PC-9 (cell line): ENCODE measurements at regions not wholly inside any gene's neighbourhood (a gene's known extent, or its start where the extent isn't known, plus 50 kb on each side); places are given as distances from the start of the nearest gene placed in this dataset.
A peak's percentile ranks its signal among the peaks of the same experiment; 100 is the strongest.
"Not testable (repeated sequence)": the region's sequence is repeated elsewhere in the genome, so short reads cannot be mapped to it uniquely, and the experiment has no call there.

Experiments used
- BruUV-seq: library from RNA; stranded (reverse); fragments of 400-500 nt; replicated peaks from 2 replicates; lab custom pipeline; 2021; lab: Mats Ljungman, UMichigan
- CTCF ChIA-PET: fragments of 300-600 bp; sonication (Branson Sonifier 250); formaldehyde crosslinking; loops from one replicate; lab custom pipeline; 2022; ENCODE audit warnings: antibody characterized with exemption; lab: Charles Lee
- POLR2A ChIA-PET: fragments of 300-600 bp; sonication (Branson Sonifier 250); formaldehyde crosslinking; loops from one replicate; lab custom pipeline; 2022; ENCODE audit warnings: antibody characterized with exemption; ENCODE audit not compliant: unreplicated experiment; lab: Charles Lee
- DNase-seq, 2 experiments: peaks; one replicate each; pipeline versions ENCODE4 v3.0.0 to v3.0.0-alpha.2; 2015 to 2022; ENCODE audit warnings: mixed read lengths in 1 of 2
- H2AFZ ChIP-seq: fragments of 200-600 bp; sonication (generic); 2 replicates; pipeline ENCODE4 v1.8.1; 2017; ENCODE audit warnings: antibody characterized with exemption
- H3F3A ChIP-seq: fragments of 200-600 bp; sonication (generic); 2 replicates; pipeline ENCODE4 v1.8.1; 2017; ENCODE audit warnings: antibody characterized with exemption, mild to moderate bottlenecking, low read depth; ENCODE audit not compliant: insufficient read depth
- H3K27ac ChIP-seq: fragments of 200-600 bp; sonication (generic); 2 replicates; pipeline ENCODE4 v1.6.1; 2016; ENCODE audit warnings: mixed run types
- H3K27me3 ChIP-seq: fragments of 200-600 bp; sonication (generic); 2 replicates; pipeline ENCODE4 v1.6.1; 2016; ENCODE audit warnings: low read depth, mixed run types; ENCODE audit not compliant: insufficient read depth
- H3K36me3 ChIP-seq: fragments of 200-600 bp; sonication (generic); 2 replicates; pipeline ENCODE4 v1.6.1; 2016; ENCODE audit warnings: low read depth, mixed run types
- H3K4me1 ChIP-seq: fragments of 200-600 bp; sonication (generic); replicated peaks from 2 replicates; pipeline ENCODE4 v1.6.1; 2016; ENCODE audit warnings: mixed run types; ENCODE audit not compliant: insufficient read depth
- H3K4me2 ChIP-seq: fragments of 200-600 bp; sonication (generic); 2 replicates; pipeline ENCODE4 v1.6.1; 2017; ENCODE audit warnings: mixed run types
- H3K4me3 ChIP-seq: fragments of 200-600 bp; sonication (generic); 2 replicates; pipeline ENCODE4 v1.6.1; 2016; ENCODE audit warnings: mixed run types
- H3K79me2 ChIP-seq: fragments of 200-600 bp; sonication (generic); 2 replicates; pipeline ENCODE4 v1.6.1; 2017; ENCODE audit warnings: low read depth, mixed run types
- H3K9me2 ChIP-seq: fragments of 200-600 bp; sonication (generic); 2 replicates; pipeline ENCODE4 v1.8.1; 2017; ENCODE audit warnings: mild to moderate bottlenecking; ENCODE audit not compliant: insufficient read depth
- H3K9me3 ChIP-seq: fragments of 200-600 bp; sonication (generic); 2 replicates; pipeline ENCODE4 v1.8.1; 2016; ENCODE audit warnings: low read depth; ENCODE audit not compliant: insufficient read depth
- H4K20me1 ChIP-seq: fragments of 200-600 bp; sonication (generic); 2 replicates; pipeline ENCODE4 v1.8.1; 2017; ENCODE audit not compliant: insufficient read depth
- EZH2 ChIP-seq: fragments of 200-600 bp; sonication (generic); IDR thresholded peaks from 2 replicates; pipeline ENCODE4 v1.8.0; 2017; ENCODE audit warnings: antibody characterized with exemption, low read depth
- intact Hi-C: fragments of 100-400 bp; cut with micrococcal nuclease; formaldehyde crosslinking; loops from one replicate; pipeline ENCODE4 v1.10.0; 2022; ENCODE audit not compliant: unreplicated experiment
- TF ChIP-seq, protein P1 (sequence below): fragments of 200-600 bp; sonication (generic); conservative IDR thresholded peaks from 2 replicates; pipeline ENCODE4 v1.6.1; 2017; ENCODE audit warnings: mixed run types, antibody characterized with exemption, mild to moderate bottlenecking, moderate library complexity

DNA sequence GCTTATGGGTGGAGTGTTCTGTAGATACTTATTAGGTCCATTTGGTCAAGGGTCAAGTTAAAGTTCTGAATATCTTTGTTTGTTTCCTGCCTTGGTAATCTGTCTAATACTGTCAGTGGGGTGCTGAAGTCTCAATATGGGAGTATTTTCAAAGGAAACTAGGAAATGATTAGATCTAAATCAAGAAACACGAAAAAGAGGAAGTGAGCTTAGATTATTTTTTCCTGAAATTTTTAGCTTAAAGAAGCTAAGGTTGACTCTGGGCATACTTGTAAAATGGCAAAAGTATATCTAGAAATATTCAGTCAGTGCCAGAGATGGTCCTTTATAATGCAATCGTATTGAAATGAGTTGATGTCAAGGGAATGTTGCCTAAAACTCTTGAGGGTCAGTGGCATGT lies 313.5 kb downstream of the ICE1 start:
- Histone ChIP-seq H3K27me3 (0 out of 2 replicates have a peak, but pooled peaks cover 4% of the 10 kb centered on the region), H3K27ac (no peak overlapping the region), H3K4me3 (no peak overlapping the region), H3F3A (no peaks in the 10 kb centered on the region), H3K4me1 (no peaks in the 10 kb centered on the region), H3K9me2 (no peaks in the 10 kb centered on the region), H3K79me2 (no peaks in the 10 kb centered on the region), H2AFZ (no peak overlapping the region), H4K20me1 (no peaks in the 10 kb centered on the region), H3K36me3 (no peaks in the 10 kb centered on the region), H3K9me3 (no peaks in the 10 kb centered on the region), H3K4me2 (no peak overlapping the region)
- no peak for DNase-seq
- ChIA-PET CTCF (no interaction called here), POLR2A (no interaction called here)
- no TSS peak for BruUV-seq
- intact Hi-C loops, result no loop called here
- no peak for TF ChIP-seq EZH2
- TF ChIP-seq, protein P1, sequence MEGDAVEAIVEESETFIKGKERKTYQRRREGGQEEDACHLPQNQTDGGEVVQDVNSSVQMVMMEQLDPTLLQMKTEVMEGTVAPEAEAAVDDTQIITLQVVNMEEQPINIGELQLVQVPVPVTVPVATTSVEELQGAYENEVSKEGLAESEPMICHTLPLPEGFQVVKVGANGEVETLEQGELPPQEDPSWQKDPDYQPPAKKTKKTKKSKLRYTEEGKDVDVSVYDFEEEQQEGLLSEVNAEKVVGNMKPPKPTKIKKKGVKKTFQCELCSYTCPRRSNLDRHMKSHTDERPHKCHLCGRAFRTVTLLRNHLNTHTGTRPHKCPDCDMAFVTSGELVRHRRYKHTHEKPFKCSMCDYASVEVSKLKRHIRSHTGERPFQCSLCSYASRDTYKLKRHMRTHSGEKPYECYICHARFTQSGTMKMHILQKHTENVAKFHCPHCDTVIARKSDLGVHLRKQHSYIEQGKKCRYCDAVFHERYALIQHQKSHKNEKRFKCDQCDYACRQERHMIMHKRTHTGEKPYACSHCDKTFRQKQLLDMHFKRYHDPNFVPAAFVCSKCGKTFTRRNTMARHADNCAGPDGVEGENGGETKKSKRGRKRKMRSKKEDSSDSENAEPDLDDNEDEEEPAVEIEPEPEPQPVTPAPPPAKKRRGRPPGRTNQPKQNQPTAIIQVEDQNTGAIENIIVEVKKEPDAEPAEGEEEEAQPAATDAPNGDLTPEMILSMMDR, result no peak

DNA sequence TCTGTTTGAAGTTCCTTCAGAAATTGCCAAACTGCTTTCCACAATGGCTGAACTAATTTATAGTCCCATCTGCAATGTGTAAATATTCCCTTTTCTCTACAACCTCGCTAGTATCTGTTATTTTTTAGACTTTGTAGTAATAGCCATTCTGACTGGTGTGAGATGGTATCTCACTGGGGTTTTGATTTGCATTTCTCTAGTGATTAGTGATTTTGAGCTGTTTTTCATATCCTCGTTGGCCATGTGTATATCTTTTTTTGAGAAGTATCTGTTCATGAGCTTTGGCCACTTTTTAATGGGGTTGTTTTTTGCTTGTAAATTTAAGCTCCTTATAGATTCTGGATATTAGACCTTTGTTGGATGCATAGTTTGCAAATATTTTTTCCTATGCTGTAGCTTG lies 310.6 kb downstream of the ICE1 start:
- H2AFZ ChIP-seq, BruUV-seq, DNase-seq, H4K20me1 ChIP-seq, H3K36me3 ChIP-seq, H3K79me2 ChIP-seq, POLR2A ChIA-PET, H3K9me2 ChIP-seq, H3K4me1 ChIP-seq, intact Hi-C loops, H3K4me2 ChIP-seq, H3K4me3 ChIP-seq, H3K9me3 ChIP-seq, H3F3A ChIP-seq, H3K27ac ChIP-seq: not testable (repeated sequence)
- CTCF ChIA-PET, result interaction anchor here (0.7 kb wide), 1 partner anchor 9 kb away, joined by 6 read pairs; no protein-coding TSS in a partner anchor
- H3K27me3 ChIP-seq, result peaks cover 22% of the 10 kb centered on the region

DNA sequence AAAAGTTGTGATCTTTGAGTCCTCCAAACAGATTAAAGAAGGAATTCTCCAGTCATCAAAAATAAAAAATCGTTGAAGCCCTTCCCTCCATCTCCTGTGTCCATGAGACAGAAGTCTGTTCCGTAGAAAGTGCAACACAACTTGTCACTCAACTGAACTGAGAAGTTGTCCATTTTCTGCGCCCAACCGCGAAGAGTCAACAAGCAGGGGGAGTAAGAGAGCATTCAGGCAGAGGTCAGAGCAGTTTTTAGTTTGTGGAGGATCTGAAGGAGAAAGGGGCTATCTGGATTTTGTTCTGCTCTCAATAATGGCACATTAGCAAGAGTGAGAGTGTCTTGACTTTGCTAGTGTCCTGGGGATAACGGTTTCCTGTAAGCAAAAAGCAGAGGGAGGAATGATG lies 303.9 kb downstream of the ICE1 start:
- 0 out of 2 replicates have a peak, but pooled peaks cover 4% of the 10 kb centered on the region for H3K9me3 ChIP-seq
- H3K27me3 ChIP-seq, result peaks cover 37% of the 10 kb centered on the region
- no peaks in the 10 kb centered on the region for H3K36me3 ChIP-seq
- intact Hi-C loops, result no loop called here
- H3K79me2 ChIP-seq, result no peaks in the 10 kb centered on the region
- H3K27ac ChIP-seq, result no peak overlapping the region
- no peaks in the 10 kb centered on the region for H3K9me2 ChIP-seq
- POLR2A ChIA-PET, result no interaction called here
- peaks cover 9% of the 10 kb centered on the region for H3K4me1 ChIP-seq
- TF ChIP-seq EZH2, result no peak
- TF ChIP-seq, protein P1, result no peak
- CTCF ChIA-PET, result no interaction called here
- no peaks in the 10 kb centered on the region for H4K20me1 ChIP-seq
- no peaks in the 10 kb centered on the region for H3F3A ChIP-seq
- no peak overlapping the region for H2AFZ ChIP-seq
- DNase-seq, result no peak
- no peak overlapping the region for H3K4me2 ChIP-seq
- BruUV-seq, result no TSS peak
- H3K4me3 ChIP-seq, result no peak overlapping the region

DNA sequence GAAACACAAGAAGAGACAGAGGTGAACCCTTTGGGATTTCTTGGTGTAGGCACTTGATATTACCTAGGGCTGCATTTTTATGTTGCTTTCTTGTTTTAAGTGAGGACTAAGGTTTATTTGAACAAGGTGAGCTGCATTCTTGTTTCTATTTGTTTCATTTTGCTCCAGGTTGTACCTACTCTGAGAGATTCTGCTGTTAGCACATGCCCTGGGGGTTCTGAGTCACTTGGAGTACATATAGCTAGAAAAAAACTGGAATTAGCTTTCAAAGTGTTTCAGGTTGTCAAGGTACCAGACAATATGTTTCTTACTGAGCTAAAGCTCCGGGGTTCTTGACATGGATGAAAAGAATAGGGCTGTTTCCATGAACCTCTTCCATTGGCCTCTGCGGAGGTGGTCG lies 299.4 kb downstream of the ICE1 start:
- peak in 1 of 2 experiments; percentile 77 for DNase-seq
- H3K36me3 ChIP-seq, result no peaks in the 10 kb centered on the region
- no TSS peak for BruUV-seq
- H3K27me3 ChIP-seq, result 0 out of 2 replicates have a peak, but pooled peaks cover 12% of the 10 kb centered on the region
- H3F3A ChIP-seq, result no peaks in the 10 kb centered on the region
- H4K20me1 ChIP-seq, result no peaks in the 10 kb centered on the region
- no peaks in the 10 kb centered on the region for H3K79me2 ChIP-seq
- TF ChIP-seq, protein P1, result no peak
- no peak for TF ChIP-seq EZH2
- no peak overlapping the region for H3K27ac ChIP-seq
- ChIA-PET CTCF (no interaction called here), POLR2A (interaction anchor here (0.6 kb wide), 1 partner anchor 1887 kb away, joined by 9 read pairs; no protein-coding TSS in a partner anchor)
- H3K4me1 ChIP-seq, result peaks cover 12% of the 10 kb centered on the region
- no peak overlapping the region for H3K4me3 ChIP-seq
- 0 out of 2 replicates have a peak, but pooled peaks cover 4% of the 10 kb centered on the region for H3K9me3 ChIP-seq
- H3K4me2 ChIP-seq, result no peak overlapping the region
- H2AFZ ChIP-seq, result no peak overlapping the region
- no peaks in the 10 kb centered on the region for H3K9me2 ChIP-seq
- intact Hi-C loops, result no loop called here
